ENCODE measurements at regions not wholly inside any gene's neighbourhood (a gene's known extent, or its start where the extent isn't known, plus 50 kb on each side); places are given as distances from the start of the nearest gene placed in this dataset.
"Not testable (repeated sequence)": the region's sequence is repeated elsewhere in the genome, so short reads cannot be mapped to it uniquely, and the experiment has no call there.

DNA sequence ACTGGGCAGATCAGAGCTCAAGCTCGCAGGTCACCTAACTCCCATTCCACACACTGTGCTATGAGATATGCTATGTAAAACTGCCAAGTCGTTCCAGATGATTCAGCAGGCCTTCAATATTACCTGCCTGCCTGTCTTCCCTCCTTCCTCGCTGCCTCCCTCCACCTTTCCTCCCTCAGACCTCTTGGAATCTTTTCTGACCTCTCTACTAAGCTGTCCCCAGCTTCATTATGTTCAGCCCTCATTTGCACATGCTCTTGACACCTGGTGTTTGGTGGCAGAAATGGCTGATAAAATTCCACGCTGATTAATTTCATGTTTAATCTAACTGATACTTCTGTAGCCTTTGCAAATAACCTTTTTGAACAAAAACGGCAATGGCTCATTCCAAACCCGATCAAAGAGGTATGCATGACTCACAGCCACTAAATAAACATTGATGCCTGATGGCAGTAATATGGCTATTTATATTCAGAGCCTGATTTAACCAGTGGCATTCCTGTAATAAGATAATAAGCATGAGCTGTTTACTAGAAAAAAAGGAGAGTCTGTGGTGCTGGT lies 130.8 kb upstream of the EGLN3 start:
- H3K27ac ChIP-seq, result no peak overlapping the region
- no peaks in the 10 kb centered on the region for H3K36me3 ChIP-seq
- peaks cover 3 to 6% of the 10 kb centered on the region in 2 experiments for H3K4me1 ChIP-seq (ENCODE audit: control insufficient read depth in 1 of 2, insufficient read depth in 1 of 2, low read depth in 1 of 2, low read length in 1 of 2)
- TF ChIP-seq, protein P1, sequence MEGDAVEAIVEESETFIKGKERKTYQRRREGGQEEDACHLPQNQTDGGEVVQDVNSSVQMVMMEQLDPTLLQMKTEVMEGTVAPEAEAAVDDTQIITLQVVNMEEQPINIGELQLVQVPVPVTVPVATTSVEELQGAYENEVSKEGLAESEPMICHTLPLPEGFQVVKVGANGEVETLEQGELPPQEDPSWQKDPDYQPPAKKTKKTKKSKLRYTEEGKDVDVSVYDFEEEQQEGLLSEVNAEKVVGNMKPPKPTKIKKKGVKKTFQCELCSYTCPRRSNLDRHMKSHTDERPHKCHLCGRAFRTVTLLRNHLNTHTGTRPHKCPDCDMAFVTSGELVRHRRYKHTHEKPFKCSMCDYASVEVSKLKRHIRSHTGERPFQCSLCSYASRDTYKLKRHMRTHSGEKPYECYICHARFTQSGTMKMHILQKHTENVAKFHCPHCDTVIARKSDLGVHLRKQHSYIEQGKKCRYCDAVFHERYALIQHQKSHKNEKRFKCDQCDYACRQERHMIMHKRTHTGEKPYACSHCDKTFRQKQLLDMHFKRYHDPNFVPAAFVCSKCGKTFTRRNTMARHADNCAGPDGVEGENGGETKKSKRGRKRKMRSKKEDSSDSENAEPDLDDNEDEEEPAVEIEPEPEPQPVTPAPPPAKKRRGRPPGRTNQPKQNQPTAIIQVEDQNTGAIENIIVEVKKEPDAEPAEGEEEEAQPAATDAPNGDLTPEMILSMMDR (IDR thresholded peaks at IDR 0.05), result no peak
- no peak overlapping the region for H3K4me3 ChIP-seq (ENCODE audit: low read depth in 1 of 2, low read length in 1 of 2)
- H3K27me3 ChIP-seq, result no peaks in the 10 kb centered on the region
- no peaks in the 10 kb centered on the region for H3K9me3 ChIP-seq

- no peak overlapping the region for H3K4me3 ChIP-seq (ENCODE audit: low read depth in 1 of 2, low read length in 1 of 2)
- peaks cover 3 to 6% of the 10 kb centered on the region in 2 experiments for H3K4me1 ChIP-seq (ENCODE audit: control insufficient read depth in 1 of 2, insufficient read depth in 1 of 2, low read depth in 1 of 2, low read length in 1 of 2)
- TF ChIP-seq, protein P1 (IDR thresholded peaks at IDR 0.05), result no peak
Measured at GRCh38 chr14:34081101-34081575, 130.3 kb upstream of the EGLN3 start.

DNA sequence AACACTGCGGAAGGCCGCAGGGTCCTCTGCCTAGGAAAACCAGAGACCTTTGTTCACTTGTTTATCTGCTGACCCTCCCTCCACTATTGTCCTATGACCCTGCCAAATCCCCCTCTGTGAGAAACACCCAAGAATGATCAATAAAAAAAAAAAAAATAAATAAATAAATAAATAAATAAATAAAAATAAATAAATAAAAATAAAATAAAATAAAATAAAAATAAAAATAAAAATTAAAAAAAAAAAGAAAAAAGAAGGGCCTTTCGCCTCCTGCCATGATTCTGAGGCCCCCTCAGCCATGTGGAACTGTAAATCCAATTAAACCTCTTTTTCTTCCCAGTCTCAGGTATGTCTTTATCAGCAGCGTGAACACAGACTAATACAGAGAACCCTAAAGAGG lies 128.8 kb upstream of the EGLN3 start:
- not testable (repeated sequence) for H3K4me3 ChIP-seq (ENCODE audit: low read depth in 1 of 2, low read length in 1 of 2)

More at GRCh38 chr14:34081101-34081575, 130.3 kb upstream of the EGLN3 start:
- Histone ChIP-seq H3K9me3 (no peaks in the 10 kb centered on the region), H3K27me3 (no peaks in the 10 kb centered on the region), H3K36me3 (no peaks in the 10 kb centered on the region), H3K27ac (no peak overlapping the region)

GRCh38 chr14:34078117-34078743 lies 127.4 kb upstream of the EGLN3 start:
- TF ChIP-seq, protein P1 (IDR thresholded peaks at IDR 0.05), result no peak
- Histone ChIP-seq H3K27ac (no peak overlapping the region), H3K36me3 (no peaks in the 10 kb centered on the region), H3K27me3 (no peaks in the 10 kb centered on the region), H3K4me1 (ENCODE audit: control insufficient read depth in 1 of 2, insufficient read depth in 1 of 2, low read depth in 1 of 2, low read length in 1 of 2) (peaks cover 3 to 10% of the 10 kb centered on the region in 2 experiments), H3K9me3 (no peaks in the 10 kb centered on the region), H3K4me3 (ENCODE audit: low read depth in 1 of 2, low read length in 1 of 2) (no peak overlapping the region)

More for the DNA sequence above, 128.8 kb upstream of the EGLN3 start:
- H3K4me1 ChIP-seq (ENCODE audit: control insufficient read depth in 1 of 2, insufficient read depth in 1 of 2, low read depth in 1 of 2, low read length in 1 of 2), result peaks cover 3 to 10% of the 10 kb centered on the region in 2 experiments
- H3K27me3 ChIP-seq, H3K27ac ChIP-seq, H3K9me3 ChIP-seq, H3K36me3 ChIP-seq: not testable (repeated sequence)

DNA sequence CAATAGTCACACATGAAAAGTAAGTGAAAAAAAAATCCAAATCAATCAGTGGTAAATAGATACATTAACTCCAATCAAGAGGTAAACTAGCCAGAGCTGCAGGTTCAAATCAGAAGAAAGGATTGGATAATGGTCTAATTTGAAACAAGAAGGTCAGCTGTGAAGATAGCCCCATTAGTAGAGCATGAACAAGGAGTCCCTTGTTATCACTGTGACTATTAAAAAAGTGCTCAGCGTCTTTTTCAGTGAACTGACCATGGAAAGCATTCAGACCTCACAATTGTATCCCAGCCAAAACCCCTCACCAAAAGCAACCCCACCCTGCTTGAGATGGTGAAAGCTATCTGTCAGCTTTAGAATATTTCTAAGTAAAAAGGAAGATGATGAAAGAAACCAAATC lies 125.0 kb upstream of the EGLN3 start:
- Histone ChIP-seq H3K27me3 (no peaks in the 10 kb centered on the region), H3K27ac (no peak overlapping the region), H3K9me3 (no peaks in the 10 kb centered on the region), H3K4me3 (ENCODE audit: low read depth in 1 of 2, low read length in 1 of 2) (no peak overlapping the region), H3K4me1 (ENCODE audit: control insufficient read depth in 1 of 2, insufficient read depth in 1 of 2, low read depth in 1 of 2, low read length in 1 of 2) (peaks cover 3 to 10% of the 10 kb centered on the region in 2 experiments), H3K36me3 (no peaks in the 10 kb centered on the region)
- TF ChIP-seq, protein P1 (IDR thresholded peaks at IDR 0.05), result no peak

DNA sequence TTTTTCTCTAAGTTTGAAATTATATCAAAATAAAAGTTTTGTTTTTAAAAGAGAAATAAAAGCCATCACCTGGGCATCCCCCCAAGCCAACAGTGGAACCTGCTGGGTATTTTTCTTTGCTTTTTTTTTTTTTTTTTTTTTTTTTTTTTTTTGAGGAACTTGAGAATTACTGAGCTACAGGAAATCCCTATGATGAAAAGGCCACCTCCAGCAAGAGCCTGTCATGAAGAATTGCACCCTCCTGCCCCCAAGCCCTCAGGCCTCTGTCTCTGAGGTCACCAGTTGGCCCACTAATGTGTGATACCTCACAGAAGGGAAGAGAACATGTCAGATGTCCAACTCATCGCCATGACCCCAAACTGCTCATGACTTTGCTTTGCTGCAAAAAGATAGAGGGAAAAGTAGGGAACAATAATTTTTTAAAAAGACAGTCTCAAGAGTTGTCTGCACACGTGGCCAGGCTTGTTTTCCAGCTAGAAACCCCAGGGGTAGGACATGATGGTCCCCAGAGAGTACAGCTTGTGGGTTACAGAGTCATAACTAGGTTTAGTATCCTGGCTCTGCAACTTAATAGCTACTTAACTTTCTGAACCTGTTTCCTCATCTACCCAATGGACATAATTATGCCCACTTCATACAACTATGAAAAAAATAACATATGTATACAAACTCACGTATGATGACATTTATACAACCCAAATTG lies 124.3 kb upstream of the EGLN3 start:
- no peaks in the 10 kb centered on the region for H3K36me3 ChIP-seq
- H3K27ac ChIP-seq, result no peak overlapping the region
- H3K4me1 ChIP-seq (ENCODE audit: control insufficient read depth in 1 of 2, insufficient read depth in 1 of 2, low read depth in 1 of 2, low read length in 1 of 2), result peaks cover 3 to 10% of the 10 kb centered on the region in 2 experiments
- no peaks in the 10 kb centered on the region for H3K9me3 ChIP-seq
- H3K27me3 ChIP-seq, result no peaks in the 10 kb centered on the region
- TF ChIP-seq, protein P1 (IDR thresholded peaks at IDR 0.05), result no peak
- no peak overlapping the region for H3K4me3 ChIP-seq (ENCODE audit: low read depth in 1 of 2, low read length in 1 of 2)
